ENCODE measurements at regions not wholly inside any gene's neighbourhood (a gene's known extent, or its start where the extent isn't known, plus 50 kb on each side); places are given as distances from the start of the nearest gene placed in this dataset.

DNA sequence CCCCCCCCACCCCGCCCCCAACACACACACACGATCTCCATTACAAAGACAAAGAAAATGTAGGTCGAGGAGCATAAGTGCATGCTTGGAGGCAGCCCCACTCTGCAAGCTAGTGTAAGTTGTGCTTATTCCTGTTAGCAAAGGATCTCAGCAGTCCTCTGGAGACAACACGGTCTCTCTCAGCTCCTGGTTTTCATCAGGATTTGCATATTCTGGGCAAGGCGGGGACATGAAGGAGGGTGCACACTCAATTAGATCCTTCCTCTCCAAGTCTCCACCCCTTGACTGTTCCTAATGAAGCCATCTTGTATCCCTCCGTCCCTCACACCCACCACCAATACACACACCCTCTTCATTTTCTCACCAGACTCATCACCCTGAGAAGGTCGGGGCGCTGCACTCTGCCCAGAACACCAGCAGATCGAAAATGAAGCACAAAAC, 63.8 kb downstream of the MRPL46 start:
- Histone ChIP-seq H3K4me3 (ENCODE audit: low read depth, low read length) (no peak overlapping the region; the same call in 1 of the 2 replicates), H3K9me3 (ENCODE audit: control insufficient read depth, insufficient read depth, low read length) (no peaks in the 10 kb centered on the region), H3K27me3 (ENCODE audit: control insufficient read depth, insufficient read depth, low read length) (no peaks in the 10 kb centered on the region), H3K9ac (ENCODE audit: low read depth, low read length) (no peak overlapping the region), H3K27ac (ENCODE audit: low read depth, low read length) (peak overlapping the region; percentile 2), H3K4me1 (ENCODE audit: control insufficient read depth, insufficient read depth, low read length) (peaks cover 8% of the 10 kb centered on the region), H3K36me3 (ENCODE audit: control insufficient read depth, insufficient read depth, low read length) (no peaks in the 10 kb centered on the region)

DNA sequence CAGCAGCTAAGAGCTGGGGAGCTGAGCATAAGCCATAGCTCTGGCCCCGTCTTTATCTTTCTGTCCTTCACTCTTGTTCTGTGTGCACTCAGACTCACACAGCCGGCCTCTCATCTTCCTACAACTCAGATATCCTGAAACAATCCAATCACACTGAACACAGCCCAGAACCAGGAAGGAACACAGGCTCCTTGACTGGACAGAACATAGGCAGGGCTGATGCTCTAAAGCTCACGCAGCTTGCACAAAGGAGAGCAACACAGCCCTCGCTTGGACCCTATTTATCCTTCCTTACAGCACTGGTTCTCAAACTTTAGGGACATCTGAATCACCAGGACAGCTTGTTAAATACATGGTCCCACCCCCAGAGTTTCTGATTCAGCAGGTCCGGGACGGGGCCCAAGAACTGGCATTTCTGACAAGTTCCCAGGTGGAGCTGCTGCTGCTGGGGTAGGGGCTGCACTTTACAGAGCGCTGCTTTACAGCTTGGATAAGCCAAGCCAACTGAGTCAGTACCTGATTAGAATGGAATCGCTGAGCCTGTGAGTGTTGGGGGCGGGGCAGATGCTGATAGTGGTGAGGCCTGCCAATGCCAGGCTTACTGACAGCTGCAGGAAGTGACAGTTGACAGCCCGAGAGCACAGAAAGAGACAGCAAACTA, 65.1 kb downstream of the MRPL46 start:
- no peaks in the 10 kb centered on the region for H3K36me3 ChIP-seq (ENCODE audit: control insufficient read depth, insufficient read depth, low read length)
- no peak overlapping the region for H3K4me3 ChIP-seq (ENCODE audit: low read depth, low read length)
- no peak overlapping the region for H3K9ac ChIP-seq (ENCODE audit: low read depth, low read length)
- no peaks in the 10 kb centered on the region for H3K9me3 ChIP-seq (ENCODE audit: control insufficient read depth, insufficient read depth, low read length)
- no peaks in the 10 kb centered on the region for H3K27me3 ChIP-seq (ENCODE audit: control insufficient read depth, insufficient read depth, low read length)
- H3K4me1 ChIP-seq (ENCODE audit: control insufficient read depth, insufficient read depth, low read length): peaks cover 8% of the 10 kb centered on the region
- H3K27ac ChIP-seq (ENCODE audit: low read depth, low read length): no peak overlapping the region

DNA sequence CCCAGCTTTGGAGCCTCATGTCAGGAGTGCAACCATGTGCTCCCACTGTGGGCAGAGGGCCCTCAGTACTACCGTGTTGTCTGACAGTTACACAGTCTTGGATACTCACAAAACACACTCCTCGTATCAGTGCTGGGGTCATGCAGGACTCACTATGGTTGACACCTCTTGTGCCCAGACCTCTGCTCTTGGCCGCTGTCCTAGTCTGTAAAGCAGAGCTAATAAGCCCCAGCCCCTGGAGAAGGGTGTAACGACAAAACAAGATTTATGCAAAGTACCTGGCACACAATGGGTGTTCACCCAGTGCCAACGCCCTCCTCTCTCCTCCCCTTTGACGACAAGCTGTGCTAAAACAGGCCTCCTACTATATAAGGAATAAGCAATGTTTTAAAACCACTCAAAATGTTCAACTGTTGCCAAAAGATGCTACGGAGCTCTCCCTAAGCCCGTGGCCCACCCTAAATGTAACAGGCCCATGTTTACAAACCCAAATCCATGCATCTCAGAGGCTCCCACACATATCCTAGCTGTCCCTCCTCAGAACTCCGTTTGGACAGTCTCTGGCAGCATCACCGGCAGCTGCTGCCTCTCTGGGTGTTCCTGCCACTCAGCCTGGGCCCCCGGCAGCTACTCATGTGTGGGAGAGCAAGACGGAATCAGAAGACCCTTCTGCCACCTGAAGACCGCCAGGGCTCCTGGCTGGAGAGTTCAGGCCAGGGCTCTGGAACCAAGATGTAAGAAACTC, 65.8 kb downstream of the MRPL46 start:
- H3K27ac ChIP-seq (ENCODE audit: low read depth, low read length): no peak overlapping the region

DNA sequence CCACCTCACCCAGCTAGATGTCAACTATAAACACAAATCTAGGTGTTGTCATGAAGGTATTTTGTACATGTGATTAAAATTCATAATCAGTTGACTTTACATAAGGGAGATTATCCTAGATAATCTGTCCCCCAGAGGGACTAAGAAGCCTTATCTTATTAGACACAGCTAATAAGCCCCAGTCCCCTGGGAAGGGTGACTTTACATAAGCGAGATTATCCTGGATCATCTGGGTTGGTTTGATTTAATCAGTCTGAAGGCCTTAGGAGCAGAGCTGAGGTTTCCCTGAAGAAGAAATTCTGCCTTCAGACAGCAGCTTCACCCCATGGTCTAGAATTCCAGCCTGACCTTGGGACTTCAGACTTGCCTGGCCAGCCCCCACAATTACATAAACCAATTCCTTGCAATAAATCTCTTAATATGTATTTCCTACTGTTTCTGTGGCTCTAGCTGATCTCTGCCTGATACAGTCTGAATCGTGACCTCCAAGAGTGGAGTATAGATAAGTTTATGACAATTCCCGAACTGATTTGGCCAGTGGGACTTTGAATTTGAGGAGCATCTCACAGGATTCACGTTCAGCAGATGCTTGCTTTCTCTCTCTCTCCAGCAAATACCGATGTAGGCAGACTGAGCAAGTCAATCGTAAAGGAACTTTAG, 66.5 kb downstream of the MRPL46 start:
- Histone ChIP-seq H3K4me3 (ENCODE audit: low read depth, low read length) (no peak overlapping the region), H3K27me3 (ENCODE audit: control insufficient read depth, insufficient read depth, low read length) (no peaks in the 10 kb centered on the region), H3K9me3 (ENCODE audit: control insufficient read depth, insufficient read depth, low read length) (no peaks in the 10 kb centered on the region), H3K4me1 (ENCODE audit: control insufficient read depth, insufficient read depth, low read length) (peaks cover 8% of the 10 kb centered on the region), H3K36me3 (ENCODE audit: control insufficient read depth, insufficient read depth, low read length) (no peaks in the 10 kb centered on the region), H3K9ac (ENCODE audit: low read depth, low read length) (no peak overlapping the region), H3K27ac (ENCODE audit: low read depth, low read length) (no peak overlapping the region)

More for the DNA sequence above, 65.8 kb downstream of the MRPL46 start:
- Histone ChIP-seq H3K27me3 (ENCODE audit: control insufficient read depth, insufficient read depth, low read length) (no peaks in the 10 kb centered on the region), H3K4me1 (ENCODE audit: control insufficient read depth, insufficient read depth, low read length) (peaks cover 8% of the 10 kb centered on the region), H3K9me3 (ENCODE audit: control insufficient read depth, insufficient read depth, low read length) (no peaks in the 10 kb centered on the region), H3K36me3 (ENCODE audit: control insufficient read depth, insufficient read depth, low read length) (no peaks in the 10 kb centered on the region), H3K4me3 (ENCODE audit: low read depth, low read length) (no peak overlapping the region), H3K9ac (ENCODE audit: low read depth, low read length) (no peak overlapping the region)

DNA sequence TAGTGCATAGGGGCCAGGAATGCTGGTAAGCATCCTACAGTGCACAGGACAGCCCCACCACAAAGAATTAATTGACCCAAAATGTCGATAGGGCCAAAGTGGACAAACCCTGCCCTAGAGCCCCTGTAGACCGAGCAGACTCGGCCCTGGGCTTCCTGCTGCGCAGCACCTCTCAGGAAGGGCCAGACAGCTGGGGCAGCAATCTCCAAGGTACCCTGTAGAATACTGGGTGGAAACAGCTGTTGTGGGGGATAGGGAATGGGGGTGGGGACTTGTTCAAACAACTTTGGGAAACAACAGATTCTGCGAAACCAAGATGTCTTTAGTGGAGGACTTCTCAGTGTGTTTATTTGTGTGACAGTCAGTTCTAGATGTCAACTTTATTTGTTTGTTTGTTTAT, 67.1 kb downstream of the MRPL46 start:
- H3K36me3 ChIP-seq (ENCODE audit: control insufficient read depth, insufficient read depth, low read length): no peaks in the 10 kb centered on the region
- H3K27me3 ChIP-seq (ENCODE audit: control insufficient read depth, insufficient read depth, low read length): no peaks in the 10 kb centered on the region
- no peak overlapping the region for H3K4me3 ChIP-seq (ENCODE audit: low read depth, low read length)
- no peak overlapping the region for H3K27ac ChIP-seq (ENCODE audit: low read depth, low read length)
- H3K9me3 ChIP-seq (ENCODE audit: control insufficient read depth, insufficient read depth, low read length): no peaks in the 10 kb centered on the region
- H3K9ac ChIP-seq (ENCODE audit: low read depth, low read length): no peak overlapping the region
- H3K4me1 ChIP-seq (ENCODE audit: control insufficient read depth, insufficient read depth, low read length): peaks cover 8% of the 10 kb centered on the region

DNA sequence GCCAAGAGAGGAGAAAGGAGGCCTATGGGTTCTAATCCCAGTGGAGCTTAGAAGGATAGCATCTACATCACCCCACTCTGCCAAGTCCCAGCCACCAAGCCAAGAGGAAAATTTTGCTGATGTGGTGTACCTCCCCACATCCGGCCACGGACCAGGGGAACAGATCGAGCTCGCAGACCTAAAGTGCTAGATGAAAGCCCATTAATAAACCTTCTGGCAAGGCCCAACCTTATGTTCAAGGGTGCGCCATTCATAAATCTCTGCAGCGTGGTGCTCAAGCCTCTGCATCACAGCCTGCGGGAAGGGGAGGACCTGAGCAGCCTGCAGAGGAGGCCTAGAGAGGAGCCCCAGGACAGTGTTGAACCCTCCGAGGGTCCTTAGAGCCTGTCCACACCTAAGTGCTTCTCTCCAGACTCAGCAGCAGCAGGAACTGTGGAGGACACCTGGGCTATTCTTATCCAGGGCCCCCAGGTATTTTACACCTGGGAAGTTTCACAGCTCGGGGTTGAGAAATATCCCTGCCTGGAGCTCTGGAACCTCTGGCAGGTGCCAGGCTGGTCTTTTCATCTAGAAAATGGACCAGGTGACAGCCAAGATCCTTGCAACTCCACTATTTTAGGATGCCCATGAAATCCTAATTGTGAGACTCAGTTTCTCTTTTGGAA, 68.0 kb downstream of the MRPL46 start:
- no peak overlapping the region for H3K27ac ChIP-seq (ENCODE audit: low read depth, low read length)
- H3K4me1 ChIP-seq (ENCODE audit: control insufficient read depth, insufficient read depth, low read length): peaks cover 8% of the 10 kb centered on the region
- H3K4me3 ChIP-seq (ENCODE audit: low read depth, low read length): no peak overlapping the region
- no peaks in the 10 kb centered on the region for H3K9me3 ChIP-seq (ENCODE audit: control insufficient read depth, insufficient read depth, low read length)
- H3K9ac ChIP-seq (ENCODE audit: low read depth, low read length): no peak overlapping the region
- no peaks in the 10 kb centered on the region for H3K36me3 ChIP-seq (ENCODE audit: control insufficient read depth, insufficient read depth, low read length)
- H3K27me3 ChIP-seq (ENCODE audit: control insufficient read depth, insufficient read depth, low read length): no peaks in the 10 kb centered on the region

DNA sequence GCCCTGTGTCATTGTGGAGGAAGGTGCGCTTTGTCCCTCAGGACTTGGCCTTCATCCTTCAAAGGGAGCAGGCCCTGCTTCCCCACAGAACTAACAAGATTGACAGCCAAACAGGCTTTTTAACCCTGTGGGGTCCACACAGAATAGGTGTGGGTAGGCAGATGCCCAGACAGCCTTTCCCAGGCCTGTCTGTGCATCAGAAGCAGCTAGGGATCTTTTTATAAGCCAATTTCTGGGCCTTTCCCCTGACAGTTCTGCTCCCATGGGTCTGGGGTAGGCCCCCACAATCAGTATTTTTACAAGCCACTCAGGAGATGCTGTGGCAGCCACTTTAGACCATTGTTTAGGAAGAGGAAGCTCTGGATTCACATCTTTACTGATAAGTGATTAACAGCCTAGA, 69.2 kb downstream of the MRPL46 start:
- Histone ChIP-seq H3K27me3 (ENCODE audit: control insufficient read depth, insufficient read depth, low read length) (no peaks in the 10 kb centered on the region), H3K4me3 (ENCODE audit: low read depth, low read length) (no peak overlapping the region), H3K9ac (ENCODE audit: low read depth, low read length) (no peak overlapping the region), H3K9me3 (ENCODE audit: control insufficient read depth, insufficient read depth, low read length) (no peaks in the 10 kb centered on the region), H3K36me3 (ENCODE audit: control insufficient read depth, insufficient read depth, low read length) (no peaks in the 10 kb centered on the region), H3K27ac (ENCODE audit: low read depth, low read length) (no peak overlapping the region), H3K4me1 (ENCODE audit: control insufficient read depth, insufficient read depth, low read length) (no peaks in the 10 kb centered on the region; the same call in 1 of the 2 replicates)

DNA sequence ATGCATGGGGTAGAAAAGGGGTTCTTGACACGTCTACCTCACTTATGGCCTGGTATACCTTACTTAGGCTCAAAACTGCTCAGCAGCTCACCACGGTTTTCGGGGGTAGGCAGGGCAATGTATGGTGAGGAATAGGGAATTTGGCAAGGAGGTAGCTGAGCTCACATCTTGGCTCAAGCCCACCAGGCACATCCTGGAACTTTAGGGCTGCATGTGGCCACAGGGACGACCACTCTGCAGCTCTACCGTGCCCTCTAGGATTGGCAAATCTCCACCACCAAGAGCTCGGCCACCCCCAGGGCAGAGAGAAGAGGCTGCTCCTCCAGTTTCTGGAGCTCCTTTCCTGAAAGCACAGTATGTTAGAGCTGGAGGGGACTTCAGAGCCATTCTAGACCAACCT, 69.7 kb downstream of the MRPL46 start:
- no peak overlapping the region for H3K27ac ChIP-seq (ENCODE audit: low read depth, low read length)

DNA sequence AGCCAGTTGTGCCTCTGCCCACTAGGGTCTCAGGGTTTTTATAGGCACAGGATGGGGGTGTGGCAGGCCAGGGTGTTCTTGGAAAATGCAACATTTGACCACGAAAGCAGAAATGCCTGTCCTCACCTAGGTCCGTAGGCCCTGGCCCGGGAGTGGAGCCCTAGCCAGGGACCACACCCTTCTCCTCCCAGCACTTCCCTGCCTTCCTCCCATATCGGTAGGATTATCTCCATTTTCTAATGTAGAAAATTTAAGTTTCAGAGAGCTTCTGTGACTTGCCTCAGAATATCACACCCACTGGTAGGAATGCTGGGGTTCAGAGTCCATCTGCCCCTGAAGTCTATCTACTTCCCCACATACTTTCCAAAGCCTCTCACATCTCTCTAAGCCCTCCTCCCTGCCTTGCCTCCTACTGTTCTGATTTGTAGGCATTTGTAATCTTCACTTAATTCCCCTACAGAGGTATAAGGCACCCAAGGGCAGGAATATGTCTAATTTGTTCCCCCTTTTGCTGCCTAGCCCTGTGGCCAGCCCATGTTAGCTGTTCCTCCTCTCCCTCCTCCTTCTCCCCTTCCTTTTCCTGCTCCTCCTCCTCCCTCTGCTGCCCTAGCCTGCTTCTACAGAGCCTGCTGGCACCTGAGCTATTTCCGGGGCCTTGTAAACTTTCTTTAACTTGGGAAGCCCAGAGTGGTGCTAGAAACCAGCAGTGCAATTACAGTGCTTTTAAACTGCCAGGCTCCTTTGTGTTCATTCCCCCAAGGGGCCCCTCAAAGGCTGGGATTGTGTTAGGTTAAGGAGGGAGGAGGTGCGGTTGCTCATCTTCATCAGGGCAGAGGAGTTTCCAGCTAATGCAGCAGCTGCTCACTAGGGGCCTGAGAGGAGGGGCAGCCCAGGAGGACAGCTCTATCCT, 71.1 kb downstream of the MRPL46 start:
- Histone ChIP-seq H3K4me1 (ENCODE audit: control insufficient read depth, insufficient read depth, low read length) (no peaks in the 10 kb centered on the region), H3K4me3 (ENCODE audit: low read depth, low read length) (no peak overlapping the region), H3K36me3 (ENCODE audit: control insufficient read depth, insufficient read depth, low read length) (no peaks in the 10 kb centered on the region), H3K9me3 (ENCODE audit: control insufficient read depth, insufficient read depth, low read length) (no peaks in the 10 kb centered on the region), H3K9ac (ENCODE audit: low read depth, low read length) (no peak overlapping the region), H3K27ac (ENCODE audit: low read depth, low read length) (no peak overlapping the region), H3K27me3 (ENCODE audit: control insufficient read depth, insufficient read depth, low read length) (no peaks in the 10 kb centered on the region)

More for the DNA sequence above, 69.7 kb downstream of the MRPL46 start:
- H3K9ac ChIP-seq (ENCODE audit: low read depth, low read length): no peak overlapping the region
- H3K36me3 ChIP-seq (ENCODE audit: control insufficient read depth, insufficient read depth, low read length): no peaks in the 10 kb centered on the region
- H3K4me1 ChIP-seq (ENCODE audit: control insufficient read depth, insufficient read depth, low read length): no peaks in the 10 kb centered on the region; the same call in 1 of the 2 replicates
- no peak overlapping the region for H3K4me3 ChIP-seq (ENCODE audit: low read depth, low read length)
- no peaks in the 10 kb centered on the region for H3K27me3 ChIP-seq (ENCODE audit: control insufficient read depth, insufficient read depth, low read length)
- H3K9me3 ChIP-seq (ENCODE audit: control insufficient read depth, insufficient read depth, low read length): no peaks in the 10 kb centered on the region

DNA sequence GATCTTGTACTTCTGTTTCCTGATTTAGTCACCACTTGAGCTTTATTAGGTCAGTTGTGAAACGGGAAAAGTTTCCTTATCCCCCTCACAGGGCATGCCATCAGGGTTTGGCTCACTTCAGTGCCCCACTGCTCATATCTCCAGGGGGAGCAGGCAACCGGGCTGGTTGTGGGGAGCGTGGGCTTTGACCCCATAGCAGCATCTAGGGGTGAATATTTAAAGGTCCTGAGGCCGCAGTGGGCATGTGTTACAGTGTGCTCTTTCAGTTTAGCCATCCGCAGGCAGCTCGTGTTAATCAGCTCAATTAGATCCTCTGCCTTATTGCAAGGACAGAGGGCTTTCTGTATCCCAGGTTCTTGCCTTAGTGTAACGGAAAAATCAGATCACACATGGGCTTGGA, 71.9 kb downstream of the MRPL46 start:
- Histone ChIP-seq H3K4me3 (ENCODE audit: low read depth, low read length) (no peak overlapping the region), H3K27me3 (ENCODE audit: control insufficient read depth, insufficient read depth, low read length) (no peaks in the 10 kb centered on the region), H3K9me3 (ENCODE audit: control insufficient read depth, insufficient read depth, low read length) (no peaks in the 10 kb centered on the region), H3K36me3 (ENCODE audit: control insufficient read depth, insufficient read depth, low read length) (no peaks in the 10 kb centered on the region), H3K9ac (ENCODE audit: low read depth, low read length) (no peak overlapping the region), H3K27ac (ENCODE audit: low read depth, low read length) (no peak overlapping the region), H3K4me1 (ENCODE audit: control insufficient read depth, insufficient read depth, low read length) (no peaks in the 10 kb centered on the region)

Measured in HUES48 (cell line).